Cerebellar nuclear complex (tissue), 1 donor: ENCODE measurements at regions not wholly inside any gene's neighbourhood (a gene's known extent, or its start where the extent isn't known, plus 50 kb on each side); places are given as distances from the start of the nearest gene placed in this dataset.

ENCODE experiments used
- DNase-seq, 2 experiments: peaks; one replicate each; lab custom pipeline; 2025; lab: John Stamatoyannopoulos, UW

DNA sequence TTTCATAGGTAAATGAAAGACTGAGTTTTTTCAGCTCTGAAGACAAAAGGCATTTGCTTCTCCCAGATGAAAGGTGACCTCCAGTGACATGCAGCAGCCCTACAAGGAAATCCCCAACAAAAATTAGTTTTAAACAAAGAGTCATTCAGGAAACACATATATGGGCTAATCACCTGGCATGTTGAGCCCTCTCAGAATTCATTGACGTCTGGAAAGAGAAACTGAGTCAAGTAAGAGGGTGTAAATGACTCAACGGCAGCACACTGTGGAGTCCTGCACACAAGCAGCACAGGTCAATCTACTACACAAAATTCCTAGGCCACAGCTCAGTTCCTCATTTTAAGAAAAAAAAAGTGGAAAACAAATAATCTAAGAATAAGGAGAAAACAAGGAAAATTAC lies 592.3 kb downstream of the EPHA7 start:
- no peak for DNase-seq

DNA sequence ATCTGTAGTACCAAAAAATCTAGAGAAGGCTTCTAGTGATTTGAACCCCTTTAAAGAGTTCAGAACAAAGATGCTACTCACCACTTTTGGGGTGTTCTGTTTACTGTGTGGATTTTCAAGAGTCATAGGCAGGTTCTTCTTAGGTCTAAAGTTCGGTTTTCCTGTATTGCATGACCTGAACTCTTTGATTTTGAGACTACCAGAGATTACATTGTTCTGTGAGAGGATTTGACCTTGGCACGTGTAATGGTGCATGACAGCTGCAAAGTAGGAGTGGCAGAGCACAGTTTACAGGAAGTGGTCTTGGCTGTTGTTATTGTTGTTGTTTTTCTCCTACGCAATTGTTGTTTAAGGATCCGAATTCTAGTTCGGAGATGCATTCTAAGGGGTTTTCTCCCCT lies 592.7 kb downstream of the EPHA7 start:
- DNase-seq: no peak

DNA sequence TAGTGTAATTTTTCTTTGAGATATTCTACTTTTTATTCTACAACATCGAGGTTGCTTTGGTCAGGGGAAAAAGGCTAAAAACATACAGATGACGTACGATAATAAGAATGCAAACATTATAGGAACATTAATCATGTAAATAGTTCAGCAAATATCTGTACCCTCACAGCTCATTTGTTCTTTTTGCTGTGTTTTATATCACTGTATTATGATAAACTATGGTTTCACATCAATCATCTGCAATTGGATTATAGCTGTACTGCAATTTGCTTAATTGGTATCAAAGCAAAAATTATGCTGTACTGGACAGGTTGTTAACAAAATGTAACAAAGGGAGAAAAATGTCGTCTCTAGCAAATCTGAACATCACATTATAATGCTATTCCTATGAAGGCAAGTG lies 597.1 kb downstream of the EPHA7 start:
- DNase-seq: no peak

DNA sequence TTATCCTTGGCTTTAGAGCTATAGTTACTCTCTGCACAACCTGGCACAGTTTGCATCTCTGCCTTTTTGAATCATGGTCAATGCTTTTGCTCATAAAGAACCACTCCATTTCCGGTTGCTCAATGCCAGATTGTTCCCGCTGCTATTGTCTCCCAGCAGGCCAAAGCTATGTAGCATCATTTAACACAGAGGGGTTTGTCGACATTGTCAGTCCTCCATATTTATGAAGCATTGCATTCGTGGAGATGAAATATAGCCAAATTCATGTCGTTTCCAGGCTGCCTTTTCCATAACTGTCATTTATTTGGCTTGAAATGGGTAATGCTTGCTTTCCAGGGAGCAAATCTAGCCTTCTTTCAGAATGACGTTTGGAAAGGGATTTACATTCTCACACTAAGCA lies 598.8 kb downstream of the EPHA7 start:
- DNase-seq: no peak

DNA sequence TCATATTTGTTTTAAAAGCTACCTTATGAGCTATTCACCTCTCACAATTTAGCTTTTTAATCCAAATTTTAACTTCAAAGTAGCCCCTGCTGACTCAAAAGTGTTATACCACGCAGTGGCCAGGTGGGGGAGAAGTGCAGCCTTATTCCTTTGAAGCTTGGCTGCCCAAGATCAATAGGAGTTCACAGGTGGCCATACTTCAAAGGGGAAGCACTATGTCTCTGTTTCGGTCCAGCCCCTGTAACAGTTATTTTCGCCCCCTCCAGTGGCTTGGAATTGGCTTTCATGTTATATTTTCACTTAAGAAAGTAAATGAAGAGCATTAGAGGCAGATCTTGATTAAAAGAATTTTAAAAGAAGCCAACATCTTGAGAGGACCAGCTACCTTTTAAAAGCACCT lies 608.4 kb downstream of the EPHA7 start:
- no peak for DNase-seq

DNA sequence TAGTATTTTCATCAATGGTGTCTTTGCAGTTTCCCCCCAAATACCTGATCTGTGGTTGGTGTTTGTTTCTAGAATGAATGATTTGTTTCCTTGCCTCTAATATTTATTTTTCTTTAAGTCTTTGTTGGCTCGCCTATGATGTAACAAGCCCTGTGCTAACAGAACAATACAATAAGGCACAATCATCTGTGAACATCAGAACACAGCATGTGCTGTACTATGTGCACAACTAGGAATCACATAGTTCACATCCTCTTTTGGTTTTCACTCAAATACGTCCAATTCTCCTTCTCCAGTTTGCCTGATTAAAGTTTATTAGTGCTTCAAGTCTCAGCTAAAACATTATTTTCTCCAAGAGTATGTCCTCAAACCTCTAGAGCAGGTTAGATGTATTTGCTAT lies 613.1 kb downstream of the EPHA7 start:
- DNase-seq: no peak

DNA sequence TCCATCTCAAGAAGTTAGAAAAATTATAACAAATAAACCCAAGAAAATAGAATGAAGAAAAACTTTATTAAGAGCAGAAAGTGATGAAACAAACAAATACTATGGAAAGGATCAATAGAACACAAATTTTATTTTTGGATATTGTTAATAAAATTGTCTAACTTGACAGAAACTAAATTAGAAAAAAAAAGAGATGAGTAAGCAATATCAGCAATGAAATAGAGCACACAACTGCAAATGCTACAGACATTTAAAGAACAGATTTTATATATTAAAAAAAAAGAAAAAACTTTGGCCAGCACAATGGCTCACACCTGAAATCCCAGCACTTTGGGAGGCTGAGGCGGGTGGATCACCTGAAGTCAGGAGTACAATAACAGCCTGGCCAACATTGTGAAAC lies 628.0 kb downstream of the EPHA7 start:
- no peak for DNase-seq

DNA sequence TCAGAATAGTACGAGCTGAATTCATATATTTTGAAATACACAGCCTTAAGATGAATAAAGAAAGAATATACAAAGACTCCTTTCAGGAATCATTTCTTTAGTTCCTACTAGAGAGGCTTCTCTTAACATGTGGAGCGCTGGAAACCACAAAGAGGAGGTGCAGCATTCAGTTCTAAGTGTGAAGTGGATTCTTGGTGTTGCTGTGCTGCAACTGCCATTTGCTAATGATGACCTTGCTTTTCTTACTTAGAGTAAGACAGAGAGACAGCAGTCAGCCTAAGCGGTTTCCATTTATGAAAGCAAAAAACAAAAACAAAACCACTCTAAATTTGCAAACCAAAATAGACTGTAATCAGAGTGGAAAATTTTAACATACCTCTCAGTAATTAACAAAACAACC lies 629.0 kb downstream of the EPHA7 start:
- DNase-seq: no peak

DNA sequence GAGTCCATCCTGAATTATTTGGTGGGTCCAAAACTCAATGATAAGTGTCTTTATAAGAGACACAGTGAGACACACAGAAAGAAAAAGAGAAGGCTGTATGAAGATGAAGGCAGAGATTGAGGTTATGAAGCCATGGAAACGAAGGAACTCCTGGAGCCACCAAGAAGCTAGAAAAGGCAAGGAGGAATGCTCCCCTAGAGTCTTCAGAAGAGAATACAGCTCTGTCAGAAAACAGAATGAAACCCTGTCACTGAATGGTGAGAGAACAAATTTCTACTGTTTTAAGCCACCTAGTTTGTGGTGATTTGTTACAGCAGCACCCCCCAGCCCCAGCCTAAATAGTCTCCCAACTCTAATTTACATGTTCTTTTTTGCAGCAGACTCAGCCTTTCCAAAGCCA lies 635.1 kb downstream of the EPHA7 start:
- DNase-seq: no peak

DNA sequence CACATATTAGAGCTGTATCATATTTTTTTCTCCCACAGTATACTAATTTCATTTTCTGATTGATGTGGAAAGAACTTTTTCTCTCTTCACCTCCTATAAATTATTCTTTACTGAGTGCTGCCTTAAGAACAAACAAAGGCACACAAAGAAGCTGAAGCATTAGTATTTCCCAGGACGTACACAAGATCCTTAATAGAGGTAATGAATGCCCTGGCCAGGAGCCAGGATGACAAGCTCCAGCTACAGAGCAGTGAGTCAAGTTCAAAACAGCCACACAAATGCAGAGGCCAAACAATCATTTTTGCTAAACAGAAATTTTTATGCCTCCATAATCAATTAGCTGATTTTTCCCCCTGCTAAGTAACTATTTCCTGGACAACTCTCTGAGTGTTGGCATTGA lies 639.6 kb downstream of the EPHA7 start:
- DNase-seq: no peak

DNA sequence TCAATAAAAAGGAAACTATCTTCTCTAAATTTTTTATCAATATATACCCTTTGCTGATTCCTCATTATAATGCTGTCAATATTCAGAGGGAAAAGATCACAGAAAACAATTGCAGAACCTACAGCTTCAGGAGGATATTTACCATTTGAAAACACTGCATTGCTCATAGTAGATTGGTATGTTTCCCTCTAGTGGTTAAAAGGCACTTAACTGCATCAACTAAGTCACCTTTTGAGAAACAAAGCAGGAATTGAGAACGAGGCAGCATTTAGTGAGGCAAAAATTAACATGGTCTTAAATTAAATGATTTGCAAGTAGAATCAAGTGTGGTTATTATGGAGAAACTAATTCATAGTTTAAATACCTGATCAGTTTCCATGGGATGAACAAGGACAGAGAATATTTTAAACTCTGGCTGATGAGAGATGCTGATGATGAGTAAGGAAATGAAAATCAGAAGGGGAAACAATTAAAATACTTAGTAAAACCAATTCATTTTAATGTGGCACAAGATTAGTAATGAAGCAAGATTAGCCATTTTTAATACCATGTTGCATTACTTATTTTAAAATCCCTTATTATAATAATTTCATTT lies 642.1 kb downstream of the EPHA7 start:
- DNase-seq: no peak

DNA sequence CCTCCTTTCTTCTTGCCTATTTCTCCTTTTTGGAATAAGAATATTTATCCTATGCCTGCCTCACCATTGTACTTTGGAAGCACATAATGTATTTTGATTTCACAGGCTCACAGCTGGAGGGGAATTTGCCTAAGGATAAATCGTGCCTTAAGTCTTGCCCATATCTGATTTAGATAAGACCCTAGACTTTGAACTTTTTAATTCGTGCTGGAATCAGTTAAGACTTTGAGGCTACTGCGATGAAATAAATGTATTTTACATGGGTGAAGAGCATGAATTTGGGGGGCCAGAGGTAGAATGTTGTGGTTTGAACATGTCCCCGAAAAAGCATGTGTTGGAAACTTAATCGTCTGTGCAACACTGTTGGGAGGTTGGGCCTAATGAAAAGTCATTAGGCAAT lies 648.8 kb downstream of the EPHA7 start:
- no peak for DNase-seq

DNA sequence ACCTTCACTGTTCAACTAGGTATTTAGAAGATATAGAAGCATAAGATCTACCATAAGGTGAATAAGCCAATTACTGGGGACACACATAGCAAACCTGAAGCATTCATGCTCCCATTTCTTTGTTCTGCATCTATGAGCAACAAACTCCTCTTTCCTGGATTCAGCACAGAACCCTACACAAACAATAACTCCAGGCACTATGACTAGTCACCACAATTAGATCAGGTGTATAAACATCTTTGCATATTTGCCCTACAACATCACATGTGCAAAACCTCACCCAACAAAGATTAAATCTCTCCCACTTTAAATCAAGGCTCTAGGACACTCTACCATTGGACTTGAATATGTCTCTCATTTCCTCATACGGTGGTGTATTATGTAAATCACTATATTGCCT lies 652.3 kb downstream of the EPHA7 start:
- DNase-seq: no peak

DNA sequence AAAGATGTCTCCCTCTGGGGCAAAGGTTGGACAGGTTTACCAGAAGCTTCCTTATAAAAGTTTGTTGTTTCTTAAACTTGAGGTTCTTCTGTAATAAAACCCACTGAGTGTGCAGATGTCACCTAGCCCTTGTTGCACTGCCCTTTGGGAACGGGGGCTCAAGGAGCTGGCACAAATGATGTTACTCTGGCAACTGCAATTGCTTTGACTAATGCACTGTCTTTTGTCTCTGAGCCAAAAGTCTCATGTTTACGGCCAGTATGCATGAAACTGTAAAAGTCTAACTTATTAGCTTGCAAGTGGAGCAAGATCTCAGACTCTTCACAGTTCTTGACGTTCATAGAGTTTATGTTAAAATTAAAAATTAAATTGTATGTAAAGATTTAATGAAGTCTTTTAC lies 655.7 kb downstream of the EPHA7 start:
- DNase-seq: no peak

DNA sequence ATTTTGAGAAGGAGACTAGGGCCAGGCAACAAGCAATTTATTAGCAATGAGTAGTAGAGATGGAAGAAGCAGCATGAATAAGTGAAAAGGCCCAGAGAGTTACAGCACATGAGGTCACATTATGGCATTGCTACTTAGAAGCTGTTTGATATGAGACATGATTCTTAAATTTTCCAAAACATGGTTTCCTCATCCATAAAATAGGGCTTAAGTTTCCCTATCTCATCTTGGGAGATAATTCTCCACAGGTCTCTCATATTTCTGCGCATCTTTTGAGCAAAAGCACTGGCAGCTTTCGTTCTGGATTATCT lies 656.1 kb downstream of the EPHA7 start:
- no peak for DNase-seq

DNA sequence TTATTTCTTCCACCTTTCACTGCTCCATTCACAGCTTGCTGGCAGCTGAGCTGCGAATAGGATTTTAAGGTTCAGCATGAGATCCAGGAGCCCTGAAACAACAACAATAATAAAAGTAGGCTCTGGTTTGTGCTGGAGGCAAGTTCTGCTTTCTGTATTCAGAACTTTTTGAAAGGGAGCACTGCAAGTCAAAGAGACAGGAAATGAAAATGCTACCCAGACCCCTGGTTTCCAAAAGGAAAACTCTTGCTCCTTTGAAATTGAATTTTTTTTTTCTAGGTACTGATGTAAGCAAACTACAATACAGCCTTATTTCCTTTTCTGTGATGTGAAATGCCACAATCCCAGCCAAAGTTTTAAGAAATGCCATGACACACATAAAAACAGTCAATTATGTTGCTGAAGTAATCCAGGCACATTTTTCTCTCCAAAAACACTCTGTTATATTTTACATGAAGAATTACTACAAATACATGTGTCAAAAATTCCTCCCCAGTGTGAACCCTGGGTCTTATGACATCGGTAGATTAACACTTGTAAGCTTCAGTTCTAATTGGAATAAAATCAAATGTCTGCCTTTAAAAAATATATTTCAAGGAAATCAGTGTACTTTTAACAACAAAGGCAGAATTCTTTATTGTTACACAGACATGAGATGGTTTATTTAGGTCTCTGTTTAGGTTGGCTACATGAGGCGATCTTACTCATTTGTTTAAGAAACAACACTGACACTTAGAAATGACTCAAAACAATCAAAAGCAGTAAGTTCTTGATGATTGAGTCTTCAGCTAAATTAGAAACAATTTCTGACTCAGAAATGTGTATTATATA lies 656.7 kb downstream of the EPHA7 start:
- DNase-seq: no peak

DNA sequence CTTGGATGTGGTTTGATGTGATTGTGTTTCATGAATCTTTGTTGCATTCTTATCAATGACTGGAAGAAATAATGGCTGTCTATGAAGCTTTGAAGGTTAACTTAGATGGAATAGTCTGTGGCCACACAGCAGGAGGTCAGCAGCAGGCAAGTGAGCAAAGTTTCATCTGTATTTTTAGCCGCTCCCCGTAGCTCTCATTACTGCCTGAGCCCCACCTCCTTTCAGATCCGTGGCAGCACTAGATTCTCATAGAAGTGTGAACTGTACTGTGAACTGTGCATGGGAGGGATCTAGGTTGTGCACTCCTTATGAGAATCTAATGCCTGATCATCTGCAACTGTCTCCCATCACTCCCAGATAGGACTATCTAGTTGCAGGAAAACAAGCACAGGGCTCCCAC lies 660.2 kb downstream of the EPHA7 start:
- no peak for DNase-seq

DNA sequence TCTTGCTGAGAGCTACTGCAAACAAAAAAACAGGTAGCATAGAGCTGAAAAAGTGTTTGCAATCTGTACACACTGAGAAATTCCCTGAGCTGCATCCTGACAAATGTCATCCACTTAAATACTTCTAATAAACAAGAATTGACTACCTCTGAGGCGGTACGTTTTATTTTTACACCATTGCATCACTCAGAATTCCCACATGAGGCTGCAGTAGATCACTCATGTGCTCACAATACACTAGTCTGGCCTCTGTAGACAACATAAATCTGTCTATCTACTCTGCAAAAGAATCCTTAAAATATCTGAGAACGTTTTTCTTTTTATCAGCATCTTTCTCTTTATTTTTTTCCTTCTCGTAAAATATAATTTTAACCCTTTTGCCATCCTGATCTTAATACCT lies 661.4 kb downstream of the EPHA7 start:
- DNase-seq: no peak

DNA sequence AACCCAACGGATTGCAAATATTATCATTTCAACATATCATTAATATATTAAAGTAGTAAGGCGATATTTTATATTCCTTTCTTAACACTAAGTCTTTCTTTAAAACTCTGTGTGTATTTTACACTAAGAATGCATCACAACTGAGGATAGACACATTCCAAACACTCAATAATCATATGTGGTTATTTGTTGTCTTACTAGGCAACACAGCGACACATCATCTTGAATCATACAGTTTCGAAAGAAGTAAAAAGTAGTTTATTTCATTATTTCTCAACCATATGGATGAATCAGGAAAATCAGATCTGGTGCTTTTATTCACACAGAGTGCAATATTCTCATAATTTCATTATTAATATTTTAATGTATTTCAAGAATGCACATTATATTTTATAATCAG lies 662.4 kb downstream of the EPHA7 start:
- DNase-seq: no peak

DNA sequence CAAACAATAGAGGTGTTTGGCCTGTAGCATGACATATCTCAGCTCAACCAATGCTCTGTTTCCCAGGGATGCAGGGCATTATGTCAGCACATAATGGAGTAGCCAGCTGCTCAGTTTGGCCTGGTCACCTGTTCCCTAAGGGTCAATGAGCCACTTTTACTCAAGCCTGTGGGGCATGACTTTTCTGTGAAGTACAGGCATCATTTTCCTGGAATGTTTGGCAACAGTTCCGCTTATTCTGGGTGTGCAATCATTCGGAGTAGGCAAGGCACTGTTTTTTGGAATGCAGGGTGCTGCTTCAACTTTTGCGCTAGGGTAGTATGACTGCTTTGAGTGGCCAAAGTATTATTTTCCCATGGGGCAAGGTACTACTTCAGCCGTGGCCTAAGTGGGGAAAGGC lies 665.4 kb downstream of the EPHA7 start:
- no peak for DNase-seq

DNA sequence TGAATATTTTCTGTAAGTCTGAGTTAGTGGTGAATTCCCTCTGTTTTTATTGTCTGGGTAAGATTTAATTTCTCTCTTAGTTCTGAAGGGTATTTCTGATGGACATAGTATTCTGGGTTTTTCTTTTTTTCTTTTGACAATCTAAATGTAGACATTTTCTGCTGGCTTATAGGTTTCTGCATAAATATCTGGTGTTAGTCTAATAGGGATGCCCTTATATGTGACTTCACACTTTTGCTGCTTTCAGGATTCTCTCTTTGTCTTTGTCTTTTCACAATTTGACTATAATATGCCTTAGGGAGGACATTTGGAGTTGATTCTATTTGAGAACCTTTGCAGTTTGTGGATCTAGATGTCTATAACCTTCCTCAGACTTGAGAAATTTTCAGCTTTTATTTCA lies 667.2 kb downstream of the EPHA7 start:
- DNase-seq: no peak

DNA sequence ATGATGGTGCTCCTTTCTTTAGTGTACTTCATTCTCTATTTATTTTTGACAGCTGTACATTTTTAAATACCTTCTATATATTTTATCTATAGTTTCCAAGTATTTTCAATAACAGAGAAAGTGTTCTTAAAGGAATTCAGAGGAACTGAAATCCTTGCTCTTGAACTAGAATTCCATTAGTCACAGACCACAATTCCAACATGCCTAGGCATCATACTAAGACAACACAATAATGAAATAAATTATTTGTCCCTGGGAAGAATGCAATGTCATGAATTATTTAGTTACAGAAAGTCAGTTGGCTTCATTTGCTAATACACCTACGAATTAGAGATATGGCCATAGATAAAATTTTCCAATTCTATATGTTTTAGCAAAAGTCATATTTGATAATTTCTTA lies 671.2 kb downstream of the EPHA7 start:
- no peak for DNase-seq

DNA sequence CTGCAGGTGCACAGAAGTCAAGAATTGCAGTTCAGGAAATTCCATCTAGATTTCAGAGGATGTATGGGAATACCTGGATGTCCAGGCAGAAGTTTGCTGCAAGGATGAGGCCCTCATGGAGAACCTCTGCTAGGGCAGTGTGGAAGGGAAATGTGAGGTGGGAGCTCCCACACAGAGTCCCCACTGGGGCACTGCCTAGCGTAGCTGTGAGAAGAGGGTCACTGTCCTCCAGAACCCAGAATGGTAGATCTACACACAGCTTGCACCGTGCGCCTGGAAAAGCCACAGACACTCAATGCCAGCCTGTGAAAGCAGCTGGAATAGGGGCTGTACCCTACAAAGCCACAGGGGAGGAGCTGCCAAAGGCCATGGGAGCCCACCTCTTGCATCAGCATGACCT lies 681.4 kb downstream of the EPHA7 start:
- DNase-seq: no peak

DNA sequence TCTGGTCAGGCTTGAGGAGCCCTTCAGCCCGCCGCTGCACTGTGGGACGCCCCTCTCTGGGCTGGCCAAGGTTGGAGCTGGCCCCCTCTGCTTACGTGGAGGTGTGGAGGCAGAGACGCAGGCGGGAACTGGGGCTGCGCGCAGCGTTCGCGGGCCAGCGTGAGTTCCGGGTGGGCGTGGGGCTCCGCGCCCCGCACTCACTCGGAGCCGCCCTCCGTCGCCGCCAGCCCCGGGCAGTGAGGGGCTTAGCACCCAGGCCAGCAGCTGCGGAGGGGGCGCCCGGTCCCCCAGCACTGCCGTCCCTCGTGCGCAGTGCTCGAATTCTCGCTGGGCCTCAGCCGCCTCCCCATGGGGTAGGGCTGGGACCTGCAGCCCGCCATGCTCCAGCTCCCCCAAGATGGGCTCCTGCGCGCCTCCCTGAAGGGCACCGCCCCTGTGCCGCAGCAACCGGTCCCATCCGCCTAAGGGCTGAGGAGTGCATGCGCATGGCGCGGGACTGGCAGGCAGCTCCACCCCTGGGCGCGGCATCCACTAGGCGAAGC lies 695.9 kb downstream of the EPHA7 start:
- DNase-seq: no peak
